NCI-H524 (cell line): ENCODE measurements at regions not wholly inside any gene's neighbourhood (a gene's known extent, or its start where the extent isn't known, plus 50 kb on each side); places are given as distances from the start of the nearest gene placed in this dataset.

Experiments used
- DNase-seq, 2 experiments: peaks; one replicate each; lab custom pipeline; 2025; lab: John Stamatoyannopoulos, UW

GRCh38 chr2:9105601-9106337, 100.8 kb upstream of the ASAP2 start:
- DNase-seq, result no peak

GRCh38 chr2:9103663-9104277, 100.3 kb upstream of the MBOAT2 start:
- DNase-seq, result no peak

GRCh38 chr2:9102861-9103662, 99.6 kb upstream of the MBOAT2 start:
- no peak for DNase-seq

- no peak for DNase-seq
Observed at GRCh38 chr2:9101763-9102425, 98.4 kb upstream of the MBOAT2 start.

GRCh38 chr2:9100080-9100876, 96.8 kb upstream of the MBOAT2 start:
- no peak for DNase-seq

GRCh38 chr2:9099341-9099751, 95.9 kb upstream of the MBOAT2 start:
- DNase-seq, result no peak

GRCh38 chr2:9097892-9098291, 94.4 kb upstream of the MBOAT2 start:
- DNase-seq, result no peak

- no peak for DNase-seq
Observed at GRCh38 chr2:9097239-9097638, 93.8 kb upstream of the MBOAT2 start.

GRCh38 chr2:9096761-9097160, 93.3 kb upstream of the MBOAT2 start:
- DNase-seq, result no peak

GRCh38 chr2:9095690-9096089, 92.2 kb upstream of the MBOAT2 start:
- no peak for DNase-seq

- no peak for DNase-seq
Observed at GRCh38 chr2:9095226-9095625, 91.7 kb upstream of the MBOAT2 start.

- no peak for DNase-seq
Observed at GRCh38 chr2:9094117-9094516, 90.6 kb upstream of the MBOAT2 start.

GRCh38 chr2:9093324-9093723, 89.8 kb upstream of the MBOAT2 start:
- DNase-seq, result no peak

- no peak for DNase-seq
Observed at GRCh38 chr2:9092383-9093282, 89.1 kb upstream of the MBOAT2 start.

GRCh38 chr2:9091811-9092210, 88.3 kb upstream of the MBOAT2 start:
- no peak for DNase-seq

GRCh38 chr2:9089831-9090230, 86.3 kb upstream of the MBOAT2 start:
- no peak for DNase-seq

- DNase-seq, result no peak
Observed at GRCh38 chr2:9087121-9087681, 83.7 kb upstream of the MBOAT2 start.

GRCh38 chr2:9086465-9086864, 83.0 kb upstream of the MBOAT2 start:
- DNase-seq, result no peak

- no peak for DNase-seq
Observed at GRCh38 chr2:9085353-9085752, 81.9 kb upstream of the MBOAT2 start.

- DNase-seq, result no peak
Observed at GRCh38 chr2:9083287-9083686, 79.8 kb upstream of the MBOAT2 start.
